Ovary (tissue), 7 donors: ENCODE measurements at regions not wholly inside any gene's neighbourhood (a gene's known extent, or its start where the extent isn't known, plus 50 kb on each side); places are given as distances from the start of the nearest gene placed in this dataset.
"Not testable (repeated sequence)": the region's sequence is repeated elsewhere in the genome, so short reads cannot be mapped to it uniquely, and the experiment has no call there.

Experiments used
- DNase-seq, 5 donors: peaks; one replicate each; pipeline ENCODE4 v3.0.0-alpha.2; 2019 to 2020
- H3K27ac ChIP-seq, 2 donors: fragments of 200-600 bp; one replicate each; pipeline versions ENCODE4 v1.5.1 to v1.8.0; 2019 to 2022
- H3K27me3 ChIP-seq: fragments of 200-600 bp; one replicate; pipeline ENCODE4 v1.8.0; 2022
- H3K36me3 ChIP-seq: fragments of 200-600 bp; sonication (generic); one replicate; pipeline ENCODE4 v1.5.1; 2019
- H3K4me1 ChIP-seq: one replicate; pipeline ENCODE4 v1.8.1; 2013; ENCODE audit warnings: mild to moderate bottlenecking, moderate library complexity; ENCODE audit not compliant: insufficient read depth
- H3K4me3 ChIP-seq: fragments of 200-600 bp; sonication (generic); one replicate; pipeline ENCODE4 v1.5.1; 2017
- H3K9me3 ChIP-seq, 2 donors: fragments of 200-600 bp in 1 of 2; sonication (generic) in 1 of 2; one replicate each; pipeline versions ENCODE4 v1.5.1 to v1.8.1; 2013 to 2019; ENCODE audit warnings: mild to moderate bottlenecking in 1 of 2, moderate library complexity in 1 of 2
- CTCF ChIP-seq, 3 donors: fragments of 450-650 bp in 2 of 3; fragments of 200-600 bp in 1 of 3; IDR thresholded peaks; one replicate each; pipeline versions ENCODE4 v1.5.1 to v1.8.0; 2016 to 2022; ENCODE audit warnings: antibody characterized with exemption in 3 of 3, mild to moderate bottlenecking in 1 of 3
- EP300 ChIP-seq: sonication (generic); formaldehyde crosslinking; IDR thresholded peaks from one replicate; pipeline ENCODE4 v1.6.1; 2017; ENCODE audit warnings: antibody characterized with exemption
- POLR2A ChIP-seq: fragments of 450-650 bp; IDR thresholded peaks from one replicate; pipeline ENCODE4 v1.6.1; 2017; ENCODE audit warnings: antibody characterized with exemption, mild to moderate bottlenecking, moderate library complexity
- WGBS, 3 donors: extraction: QIAGEN DNeasy Blood & Tissue Kit in 1 of 3; methylation state at CpG; one replicate each; pipeline versions ENCODE4 v1.1.5 to v1.1.7; 2013 to 2017; 5-methylcytosine and 5-hydroxymethylcytosine counted together
- intact Hi-C, 4 donors: fragments of 100-400 bp; cut with DNase I; formaldehyde crosslinking; loops; one replicate each; pipeline versions ENCODE4 v1.11.0 to v1.15.1; 2022 to 2023
- donor health status: DM: no; HTN: no; CAD: no; lungs with moderate emphysema.
- donor health status: DM: no; HTN: no; CAD: no.
- donor health status: Bipolar disorder and iron deficiency.
- donor health status: DM: no; HTN: no; CAD: no.
- donor health status: DM: yes; HTN: yes; CAD: no.

GRCh38 chr1:201732351-201732750 is 96.6 kb upstream of the IPO9 start:
- no peak for TF ChIP-seq EP300
- TF ChIP-seq CTCF (IDR thresholded peaks at IDR 0.05): no peak
- no peak for TF ChIP-seq POLR2A
- no peaks in the 10 kb centered on the region for H3K9me3 ChIP-seq
- 95 to 98% (median 96%) methylated on average over 2 of the region's 2 CpGs for WGBS, 3 donors
- DNase-seq: no peak
- no peak overlapping the region for H3K4me3 ChIP-seq
- peaks cover 2% of the 10 kb centered on the region for H3K4me1 ChIP-seq
- no peaks in the 10 kb centered on the region for H3K27me3 ChIP-seq
- intact Hi-C loops: no loop called here
- no peaks in the 10 kb centered on the region for H3K36me3 ChIP-seq
- H3K27ac ChIP-seq: no peak overlapping the region

DNA sequence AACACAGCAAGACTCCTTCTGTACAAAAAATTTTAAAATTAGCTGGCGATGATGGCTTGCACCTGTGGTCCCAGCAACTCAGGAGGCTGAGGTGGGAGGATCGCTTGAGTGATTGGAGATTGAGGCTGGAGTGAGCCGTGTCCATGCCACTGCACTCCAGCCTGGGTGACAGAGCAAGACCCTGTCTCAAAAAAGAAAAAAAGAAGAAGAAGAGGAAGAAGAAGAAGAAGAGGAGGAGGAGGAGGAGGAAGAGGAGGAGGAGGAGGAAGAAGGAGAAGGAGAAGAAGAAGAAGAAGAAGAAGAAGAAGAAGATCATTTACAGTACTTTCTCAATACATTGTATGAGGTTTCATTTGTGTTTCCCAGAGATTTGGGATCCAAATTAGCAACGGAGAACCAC is 94.7 kb upstream of the IPO9 start:
- H3K27me3 ChIP-seq, H3K4me3 ChIP-seq, H3K36me3 ChIP-seq, H3K4me1 ChIP-seq, DNase-seq, H3K27ac ChIP-seq, H3K9me3 ChIP-seq, intact Hi-C loops: not testable (repeated sequence)
- WGBS, 3 donors: 80 to 93% (median 91%) methylated on average over 4 of the region's 4 CpGs

- Histone ChIP-seq H3K4me1 (peaks cover 4% of the 10 kb centered on the region), H3K9me3 (no peaks in the 10 kb centered on the region), H3K36me3 (no peaks in the 10 kb centered on the region), H3K27ac (no peak overlapping the region), H3K4me3 (no peak overlapping the region), H3K27me3 (no peaks in the 10 kb centered on the region)
- DNase-seq: no peak
- intact Hi-C loops: no loop called here
- 25 to 36% (median 33%) methylated on average over 2 of the region's 2 CpGs for WGBS, 3 donors
- no peak for TF ChIP-seq POLR2A
- no peak for TF ChIP-seq EP300
- no peak for TF ChIP-seq CTCF (IDR thresholded peaks at IDR 0.05)
Measured at GRCh38 chr1:201734786-201735185, 94.2 kb upstream of the IPO9 start.

GRCh38 chr1:201736707-201737320 is 92.1 kb upstream of the IPO9 start:
- WGBS, 3 donors: 44 to 58% (median 57%) methylated on average over 6 of the region's 6 CpGs
- Histone ChIP-seq H3K4me1 (peaks cover 6% of the 10 kb centered on the region), H3K27me3 (no peaks in the 10 kb centered on the region), H3K36me3 (no peaks in the 10 kb centered on the region), H3K4me3 (no peak overlapping the region), H3K27ac (no peak overlapping the region), H3K9me3 (no peaks in the 10 kb centered on the region)
- intact Hi-C loops: no loop called here
- no peak for DNase-seq
- TF ChIP-seq POLR2A: no peak
- no peak for TF ChIP-seq CTCF (IDR thresholded peaks at IDR 0.05)
- no peak for TF ChIP-seq EP300

- H3K9me3 ChIP-seq: no peaks in the 10 kb centered on the region
- H3K36me3 ChIP-seq: no peaks in the 10 kb centered on the region
- intact Hi-C loops: no loop called here
- no peak for TF ChIP-seq EP300
- TF ChIP-seq CTCF (IDR thresholded peaks at IDR 0.05): no peak
- TF ChIP-seq POLR2A: no peak
- H3K27ac ChIP-seq: no peak overlapping the region
- WGBS, 3 donors: 49 to 64% (median 59%) methylated on average over 5 of the region's 5 CpGs
- H3K27me3 ChIP-seq: no peaks in the 10 kb centered on the region
- H3K4me1 ChIP-seq: peaks cover 6% of the 10 kb centered on the region
- no peak for DNase-seq
- H3K4me3 ChIP-seq: no peak overlapping the region
Measured at GRCh38 chr1:201737352-201738060, 91.5 kb upstream of the IPO9 start.
